HG03103 (cell line): ENCODE measurements at regions not wholly inside any gene's neighbourhood (a gene's known extent, or its start where the extent isn't known, plus 50 kb on each side); places are given as distances from the start of the nearest gene placed in this dataset.
"Not testable (repeated sequence)": the region's sequence is repeated elsewhere in the genome, so short reads cannot be mapped to it uniquely, and the experiment has no call there.

ENCODE experiments used
- ATAC-seq: cut with Tn5 transposase; IDR thresholded peaks from one replicate; pipeline ENCODE4 v1.9.1; 2021; ENCODE audit warnings: low read depth; ENCODE audit not compliant: unreplicated experiment

- ATAC-seq: not testable (repeated sequence)
Measured at GRCh38 chr10:47711428-47711827, 52.0 kb downstream of the SYT15B start.

- ATAC-seq: not testable (repeated sequence)
Measured at GRCh38 chr10:47710443-47710842, 52.9 kb downstream of the SYT15B start.

DNA sequence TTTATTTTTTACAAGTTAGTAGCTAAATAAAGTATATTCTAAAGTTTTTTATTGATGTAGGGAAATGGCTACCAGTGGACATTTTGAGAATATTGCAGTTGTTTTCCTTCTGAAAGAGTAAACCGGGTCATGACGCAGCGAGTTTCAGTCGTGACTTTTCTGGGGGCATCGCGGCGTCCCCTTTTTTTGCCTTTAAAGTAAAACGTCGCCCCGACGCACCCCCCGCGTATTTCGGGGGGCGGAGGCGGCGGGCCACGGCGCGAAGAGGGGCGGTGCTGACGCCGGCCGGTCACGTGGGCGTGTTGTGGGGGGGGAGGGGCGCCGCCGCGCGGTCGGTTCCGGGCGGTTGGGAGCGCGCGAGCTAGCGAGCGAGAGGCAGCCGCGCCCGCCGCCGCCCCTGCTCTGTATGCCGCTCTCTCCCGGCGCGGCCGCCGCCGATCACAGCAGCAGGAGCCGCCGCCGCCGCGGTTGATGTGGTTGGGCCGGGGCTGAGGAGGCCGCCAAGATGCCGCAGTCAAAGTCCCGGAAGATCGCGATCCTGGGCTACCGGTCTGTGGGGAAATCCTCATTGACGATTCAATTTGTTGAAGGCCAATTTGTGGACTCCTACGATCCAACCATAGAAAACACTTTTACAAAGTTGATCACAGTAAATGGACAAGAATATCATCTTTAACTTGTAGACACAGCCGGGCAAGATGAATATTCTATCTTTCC lies 57.5 kb downstream of the SYT15B start:
- peak; percentile 86 for ATAC-seq

- not testable (repeated sequence) for ATAC-seq
Measured at GRCh38 chr10:47701285-47701684, 62.1 kb downstream of the SYT15B start.

DNA sequence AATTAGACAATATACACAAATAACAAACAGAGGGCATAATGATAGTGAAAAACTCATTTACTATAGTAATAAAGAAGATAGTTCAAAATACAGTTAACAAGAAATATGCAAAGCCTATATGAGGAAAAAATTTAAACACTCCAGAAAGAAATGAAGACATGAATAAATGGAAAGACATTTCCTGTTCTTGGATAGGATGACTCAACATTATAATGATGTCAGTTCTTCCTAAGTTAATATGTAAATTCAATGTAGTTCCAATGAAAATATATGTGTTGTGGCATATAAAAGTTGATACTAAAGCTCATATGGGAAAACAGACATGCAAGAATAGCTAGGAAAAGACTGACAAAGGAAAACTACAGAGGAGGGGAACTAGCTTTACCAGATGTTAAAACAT lies 63.5 kb downstream of the SYT15B start:
- ATAC-seq: not testable (repeated sequence)

DNA sequence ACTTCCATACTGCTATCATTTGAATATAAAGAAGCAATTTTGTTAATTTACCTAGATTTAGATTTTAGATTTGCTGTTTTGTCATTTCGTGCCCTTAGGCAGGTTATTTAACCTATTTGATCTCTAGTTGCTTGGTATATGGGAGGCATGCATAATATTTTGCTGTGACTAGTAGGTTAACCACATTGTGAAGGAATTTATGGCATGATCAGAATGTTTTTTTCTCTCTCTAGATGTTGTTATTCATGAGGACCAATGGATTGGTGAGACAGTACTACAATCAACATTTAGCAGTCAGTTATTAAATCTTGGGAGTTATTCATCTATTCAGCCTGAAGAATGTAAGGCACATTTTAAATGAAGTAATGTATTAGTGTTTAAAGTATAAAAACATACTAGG lies 67.2 kb downstream of the SYT15B start:
- ATAC-seq: not testable (repeated sequence)

GRCh38 chr10:47695149-47695548 lies 68.2 kb downstream of the SYT15B start:
- not testable (repeated sequence) for ATAC-seq

- ATAC-seq: not testable (repeated sequence)
Measured at GRCh38 chr10:47690304-47690703, 73.1 kb downstream of the SYT15B start.

DNA sequence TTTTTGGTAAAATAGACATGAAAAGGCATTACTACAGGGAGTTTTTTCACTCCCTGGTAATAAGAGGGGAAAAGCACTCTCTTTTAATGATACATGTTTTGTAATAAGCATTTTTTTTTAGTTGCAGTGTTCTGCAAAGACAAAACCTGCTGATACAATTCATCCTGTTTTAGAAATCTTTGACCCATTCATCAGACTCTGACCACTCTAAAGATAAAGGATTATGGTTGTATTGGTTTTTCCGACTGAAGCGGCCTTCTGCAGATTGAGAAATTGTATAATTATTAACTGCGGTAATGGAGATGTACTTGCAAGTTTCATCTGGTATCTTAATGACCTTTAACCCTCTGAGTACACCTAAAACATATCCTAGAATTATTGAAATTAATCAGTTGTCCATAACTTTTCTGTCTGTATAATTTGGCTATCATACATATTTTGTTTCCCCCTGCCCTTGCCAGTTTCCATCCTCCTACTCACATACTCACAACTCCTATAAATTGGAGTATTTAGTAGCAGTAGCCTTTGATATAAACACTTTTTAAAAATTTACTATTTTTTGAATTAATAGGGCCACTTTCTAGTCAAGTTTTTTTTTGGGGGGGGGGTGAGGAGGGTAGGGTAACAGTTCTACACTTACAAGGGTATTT lies 79.4 kb downstream of the SYT15B start:
- not testable (repeated sequence) for ATAC-seq

- ATAC-seq: not testable (repeated sequence)
Measured at GRCh38 chr10:47681638-47681990, 81.8 kb downstream of the SYT15B start.

DNA sequence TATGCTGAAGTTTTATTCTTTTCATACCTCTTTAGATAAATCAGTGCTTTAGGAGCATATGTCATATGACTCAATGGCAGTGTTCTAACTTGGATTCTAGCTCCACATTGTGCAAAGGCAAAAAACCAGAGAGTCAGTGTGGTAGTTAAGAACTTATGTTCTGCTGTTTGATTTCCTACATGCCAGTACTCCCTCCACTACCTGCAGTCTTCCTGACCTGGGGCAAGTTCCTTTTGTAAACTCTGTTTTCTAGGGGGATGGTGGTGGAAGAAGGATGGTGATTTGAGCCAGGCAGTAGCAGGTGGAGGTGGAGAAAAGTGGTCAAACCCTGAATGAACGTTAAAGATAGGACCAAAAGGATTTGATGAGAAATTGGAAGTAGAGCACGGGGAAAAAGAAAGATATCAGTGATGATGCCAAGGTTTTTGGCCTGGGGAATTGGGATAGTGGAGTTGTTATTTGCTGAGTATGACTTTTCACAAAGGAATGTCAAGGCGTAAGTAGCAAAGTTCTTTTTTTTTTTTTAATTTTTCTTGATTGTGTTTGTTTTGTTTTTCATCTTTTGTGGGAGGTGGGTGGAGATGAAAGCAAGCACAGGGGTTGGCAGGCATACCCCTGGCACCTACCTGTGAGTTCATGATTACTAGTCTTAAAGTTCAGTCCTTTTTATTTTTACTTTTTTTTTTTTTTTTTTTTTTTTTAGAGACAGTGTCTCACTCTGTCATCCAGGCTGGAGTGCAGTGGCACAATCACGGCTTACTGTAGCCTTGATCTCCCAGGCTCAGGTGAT lies 82.3 kb downstream of the SYT15B start:
- ATAC-seq: not testable (repeated sequence)

DNA sequence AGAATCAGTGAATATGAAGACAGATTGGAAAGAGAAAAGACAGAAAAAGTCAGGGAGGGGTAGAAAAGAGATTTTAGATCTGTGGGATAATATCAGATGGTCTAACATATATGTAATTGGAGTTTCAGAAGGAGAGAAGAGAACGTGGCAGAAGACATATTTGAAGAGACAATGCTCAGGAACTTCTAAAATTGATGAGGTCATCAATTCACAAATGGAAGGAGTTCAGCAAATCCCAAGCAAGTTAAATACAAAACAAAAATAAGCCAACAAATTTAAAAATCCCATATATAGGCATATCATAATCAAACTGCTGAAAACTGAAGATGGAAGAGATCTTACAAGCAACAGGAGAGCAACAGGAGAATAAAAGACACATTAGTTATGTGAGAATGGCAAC lies 87.3 kb downstream of the SYT15B start:
- ATAC-seq: not testable (repeated sequence)

DNA sequence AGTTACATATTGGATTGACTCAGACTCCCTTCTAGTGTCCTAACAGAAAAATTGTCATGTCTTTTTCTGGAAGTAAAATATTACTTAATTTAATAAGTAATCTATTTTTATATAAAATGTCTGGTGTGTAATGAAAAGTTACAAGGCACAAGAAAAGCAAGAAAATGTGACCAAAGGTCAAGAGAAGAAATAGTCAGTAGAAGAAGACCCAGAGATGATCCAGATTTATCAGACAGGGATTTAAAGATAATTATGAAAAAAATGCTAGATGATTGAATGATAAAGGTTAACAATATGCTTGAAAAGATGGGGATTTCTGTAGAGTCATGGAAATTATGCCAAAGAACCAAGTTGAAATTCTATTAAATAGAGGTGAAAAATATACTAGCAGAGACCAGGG lies 87.8 kb downstream of the SYT15B start:
- ATAC-seq: not testable (repeated sequence)

- not testable (repeated sequence) for ATAC-seq
Measured at GRCh38 chr10:47673128-47673527, 90.3 kb downstream of the SYT15B start.

DNA sequence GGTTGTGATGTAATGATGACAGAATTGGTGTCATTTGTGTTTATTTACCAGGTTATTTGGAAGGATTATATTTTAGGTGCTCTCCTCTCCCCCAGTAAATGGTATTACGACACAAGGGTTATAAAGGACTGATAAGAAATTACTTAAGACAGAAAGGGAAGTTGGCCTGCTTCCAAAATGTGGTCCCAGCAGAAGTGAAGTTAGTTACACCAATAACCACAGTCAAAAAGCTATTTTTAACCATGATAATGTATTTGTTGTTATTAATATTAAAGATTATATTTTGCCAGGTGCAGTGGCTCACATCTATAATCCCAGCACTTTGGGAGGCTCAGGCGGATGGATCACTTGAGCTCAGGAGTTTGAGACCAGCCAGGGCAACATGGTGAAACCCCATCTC lies 92.5 kb downstream of the SYT15B start:
- not testable (repeated sequence) for ATAC-seq

DNA sequence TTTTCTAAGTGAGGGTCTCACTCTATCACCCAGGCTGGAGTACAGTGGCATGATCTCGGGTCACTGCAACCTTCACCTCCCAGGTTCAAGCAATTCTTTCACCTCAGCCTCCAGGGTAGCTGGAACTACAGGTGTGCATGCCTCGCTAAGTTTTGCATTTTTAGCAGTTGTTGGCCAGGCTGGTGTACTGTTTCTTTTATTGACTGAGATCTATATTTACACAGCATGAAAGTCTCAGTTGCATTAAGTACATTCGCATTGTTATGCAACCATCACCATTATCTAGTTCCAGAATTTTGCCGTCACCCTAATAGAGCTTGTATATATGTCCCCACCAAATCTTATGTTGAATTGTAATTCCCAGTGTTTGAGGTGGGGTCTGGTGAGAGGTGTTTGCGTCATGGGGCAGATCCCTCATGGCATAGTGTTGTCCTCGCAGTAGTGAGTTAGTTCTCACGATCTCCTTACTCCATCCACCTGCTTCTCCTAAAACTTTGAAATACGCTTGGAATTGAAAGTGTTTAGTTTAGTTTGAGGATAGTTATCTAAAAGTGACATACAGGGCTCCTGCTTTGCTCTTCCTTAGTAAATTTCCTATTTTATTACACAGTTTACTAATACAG lies 101.3 kb downstream of the SYT15B start:
- ATAC-seq: not testable (repeated sequence)

GRCh38 chr10:47656732-47657131 lies 106.7 kb downstream of the SYT15B start:
- not testable (repeated sequence) for ATAC-seq

- not testable (repeated sequence) for ATAC-seq
Measured at GRCh38 chr10:47654161-47654560, 109.2 kb downstream of the SYT15B start.

- ATAC-seq: not testable (repeated sequence)
Measured at GRCh38 chr10:47648594-47648993, 114.8 kb downstream of the SYT15B start.

DNA sequence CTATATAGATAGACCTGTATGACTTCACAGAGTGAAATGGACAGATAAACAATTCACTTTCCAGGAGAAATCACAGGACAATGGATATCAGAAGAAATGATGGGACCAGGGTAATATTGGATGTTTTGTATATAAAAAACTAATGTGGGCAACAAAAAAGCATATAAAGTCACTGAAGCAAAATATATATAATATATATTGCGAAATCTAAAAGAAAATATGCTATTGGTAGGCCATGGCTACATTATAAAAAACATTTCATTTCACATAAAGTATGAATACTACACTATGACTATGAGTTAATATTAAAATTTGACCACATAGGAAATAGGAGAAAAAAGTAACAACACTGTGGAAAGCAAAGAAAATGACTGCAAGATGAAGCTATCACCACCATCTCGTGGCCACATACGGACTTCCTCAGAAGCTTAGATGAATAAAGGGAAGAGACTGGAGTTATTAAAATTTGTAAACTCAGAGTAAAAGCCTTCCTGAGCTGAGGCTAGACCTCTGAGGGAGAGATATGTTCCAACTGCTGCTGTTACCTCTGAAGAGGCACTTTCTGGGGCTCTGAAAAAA lies 115.8 kb downstream of the SYT15B start:
- not testable (repeated sequence) for ATAC-seq
